CD4-positive, alpha-beta T cell treated with Interleukin-10 for 1 hour (primary cell): ENCODE measurements at regions not wholly inside any gene's neighbourhood (a gene's known extent, or its start where the extent isn't known, plus 50 kb on each side); places are given as distances from the start of the nearest gene placed in this dataset.
"Not testable (repeated sequence)": the region's sequence is repeated elsewhere in the genome, so short reads cannot be mapped to it uniquely, and the experiment has no call there.

Experiments used
- DNase-seq: peaks from one replicate; pipeline ENCODE4 v3.0.0-alpha.2; 2020

DNA sequence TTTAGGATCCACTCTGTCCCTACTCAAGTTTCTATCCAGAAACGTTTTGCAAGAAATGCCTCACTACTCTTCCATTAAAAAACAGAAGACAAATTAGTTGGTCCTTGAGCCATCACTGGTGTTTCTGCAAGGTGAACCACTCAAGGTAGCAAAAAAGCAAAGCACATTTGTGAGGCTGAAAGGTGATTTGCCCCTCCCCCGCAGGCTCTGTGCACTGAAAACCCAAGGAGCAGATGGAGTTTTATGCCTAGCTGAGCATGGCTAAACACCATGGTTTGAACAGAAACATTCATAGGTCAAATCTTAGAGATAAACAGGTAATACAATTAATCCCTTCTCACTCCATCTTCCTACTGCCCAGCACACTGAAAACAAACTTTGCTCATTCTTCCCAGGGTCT lies 538.2 kb upstream of the CDH5 start:
- no peak for DNase-seq

DNA sequence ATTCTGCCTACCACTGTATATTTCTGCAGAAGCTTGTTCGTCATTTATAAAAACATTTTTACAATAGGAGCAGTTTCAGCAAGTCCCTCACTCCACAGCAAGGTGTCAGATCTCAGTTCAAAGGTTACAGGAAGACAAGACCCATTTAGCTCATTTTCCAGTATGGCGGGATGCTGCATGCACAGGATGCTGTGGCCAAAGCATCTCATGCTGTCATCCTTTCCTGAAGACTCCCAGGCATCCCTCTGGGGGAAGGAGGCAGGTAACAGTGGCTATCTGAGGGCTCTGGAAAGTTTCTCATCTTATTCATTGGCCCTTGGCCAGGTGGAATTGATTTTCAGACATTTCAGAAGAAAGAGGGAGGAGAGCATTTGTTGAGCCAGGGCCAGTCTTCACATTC lies 539.3 kb upstream of the CDH5 start:
- no peak for DNase-seq

DNA sequence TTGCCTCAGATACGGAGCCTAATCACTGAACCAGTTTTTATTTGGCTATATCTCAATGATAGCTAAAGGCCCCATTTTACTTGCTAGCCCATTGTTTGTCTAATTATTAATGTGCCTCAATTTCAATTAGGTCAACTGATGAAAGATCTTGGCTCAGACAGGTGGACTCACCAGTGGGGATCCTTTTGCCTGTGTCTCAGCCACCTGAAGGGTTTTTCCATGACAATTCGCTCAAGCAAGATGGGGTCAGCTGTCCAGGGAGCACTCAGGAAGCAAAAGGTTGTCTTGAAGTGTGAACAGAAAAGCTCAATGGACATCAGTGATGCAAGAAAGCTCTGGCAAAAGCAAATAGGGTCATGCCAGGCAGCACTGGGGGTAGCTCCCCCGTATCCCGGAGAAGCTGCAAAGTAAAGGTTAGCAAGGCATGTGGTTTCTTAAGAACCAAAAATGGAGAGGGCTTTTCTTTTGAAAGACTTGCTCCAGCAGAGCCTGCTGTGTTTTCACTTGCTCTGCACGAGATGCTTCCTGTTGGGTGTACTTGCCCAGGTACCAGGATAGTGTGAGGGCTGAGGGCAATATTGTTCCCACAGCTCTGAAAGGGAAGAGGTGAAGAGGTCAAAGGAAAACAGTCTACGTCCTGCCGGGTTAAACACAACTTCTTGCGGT lies 541.2 kb upstream of the CDH5 start:
- no peak for DNase-seq

DNA sequence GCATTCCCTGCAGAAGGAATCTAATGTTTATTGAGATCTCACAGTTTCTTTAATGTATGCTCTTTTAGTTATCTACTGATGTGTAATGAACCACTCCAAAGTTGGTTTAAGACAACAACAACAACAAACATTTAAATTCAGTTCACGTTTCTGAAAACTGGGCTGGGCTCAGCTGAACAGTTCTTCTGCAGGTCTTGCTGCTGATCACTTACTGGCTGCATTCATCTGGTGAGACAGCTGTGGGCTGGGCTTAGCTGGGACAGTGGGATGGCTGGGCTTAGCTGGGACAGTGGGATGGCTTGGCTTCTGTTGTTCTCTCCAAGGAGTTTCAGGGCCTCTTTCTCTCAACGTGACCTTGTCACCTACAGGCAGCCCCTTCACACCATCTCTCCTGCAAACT lies 544.3 kb upstream of the CDH5 start:
- no peak for DNase-seq

DNA sequence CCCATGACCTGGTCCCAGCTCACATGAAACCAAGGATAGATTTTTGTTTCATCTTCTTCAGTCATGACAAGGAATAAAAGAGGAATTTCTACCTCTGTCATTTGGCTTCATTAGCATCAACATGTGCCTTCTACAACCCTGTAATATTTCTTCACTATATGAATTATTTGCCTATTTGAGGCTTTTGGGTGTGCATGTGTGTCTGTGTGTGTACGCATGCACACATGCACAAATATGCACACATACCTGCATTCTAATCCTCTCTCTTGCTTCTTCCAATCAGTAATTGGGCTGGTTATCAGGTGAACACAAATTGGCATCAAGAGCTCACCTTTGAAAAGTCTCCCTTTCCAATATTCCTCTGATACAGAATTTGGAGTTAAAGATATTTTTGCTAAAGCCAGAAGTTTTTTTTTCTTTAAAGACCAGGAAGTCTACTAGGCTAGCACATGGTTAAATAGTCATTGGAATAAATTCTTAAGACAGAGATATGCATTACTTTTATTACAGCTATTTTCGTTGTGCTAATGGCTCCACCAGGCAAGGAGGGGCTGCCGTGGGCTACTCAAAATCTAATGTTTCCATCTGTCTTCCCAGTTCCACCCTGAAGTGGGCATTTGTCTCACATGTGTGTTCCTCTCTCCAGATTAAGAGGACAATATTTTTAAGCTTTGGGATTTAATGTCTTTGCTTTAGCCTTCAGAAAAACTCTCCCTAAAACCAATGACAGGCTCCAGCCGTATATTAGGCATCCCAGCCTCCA lies 547.2 kb upstream of the CDH5 start:
- DNase-seq: no peak

DNA sequence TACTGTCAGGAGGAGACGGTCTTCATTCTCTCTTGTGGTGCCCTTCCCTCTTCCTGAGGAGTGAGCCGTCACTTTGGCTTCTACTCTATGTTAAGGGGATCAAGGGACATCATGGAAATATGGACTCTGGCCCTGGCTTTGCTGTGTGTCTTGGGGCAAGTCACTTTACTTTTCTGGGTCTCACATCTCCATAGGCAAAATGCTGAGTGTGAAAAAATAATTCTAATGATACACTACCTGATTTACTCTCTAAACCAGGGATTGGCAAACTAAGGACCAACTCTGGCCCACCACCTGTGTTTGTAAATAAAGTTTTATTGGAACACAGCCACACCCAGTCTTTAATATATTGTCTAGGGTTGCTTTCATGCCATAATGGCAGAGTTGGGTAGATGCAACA lies 548.7 kb upstream of the CDH5 start:
- DNase-seq: no peak

DNA sequence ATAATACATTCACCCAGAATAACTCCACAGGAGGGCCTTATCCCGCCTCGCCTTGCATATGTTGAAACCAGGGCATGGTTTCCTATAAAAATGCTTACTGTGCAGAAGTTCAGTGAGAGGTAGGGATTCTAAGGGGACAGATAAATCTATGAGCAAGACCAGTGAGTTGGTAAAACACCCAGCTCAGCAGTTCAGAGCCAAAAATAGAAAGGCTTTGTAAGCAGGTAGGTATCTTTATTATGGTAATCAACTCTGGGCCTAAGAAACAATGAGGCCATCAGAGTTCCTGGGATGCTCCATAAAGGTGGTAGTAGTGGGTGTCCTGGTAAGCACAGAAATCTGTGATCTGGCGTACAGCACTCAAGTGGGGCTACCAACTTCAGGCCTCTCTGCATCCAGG lies 549.4 kb upstream of the CDH5 start:
- DNase-seq: no peak

DNA sequence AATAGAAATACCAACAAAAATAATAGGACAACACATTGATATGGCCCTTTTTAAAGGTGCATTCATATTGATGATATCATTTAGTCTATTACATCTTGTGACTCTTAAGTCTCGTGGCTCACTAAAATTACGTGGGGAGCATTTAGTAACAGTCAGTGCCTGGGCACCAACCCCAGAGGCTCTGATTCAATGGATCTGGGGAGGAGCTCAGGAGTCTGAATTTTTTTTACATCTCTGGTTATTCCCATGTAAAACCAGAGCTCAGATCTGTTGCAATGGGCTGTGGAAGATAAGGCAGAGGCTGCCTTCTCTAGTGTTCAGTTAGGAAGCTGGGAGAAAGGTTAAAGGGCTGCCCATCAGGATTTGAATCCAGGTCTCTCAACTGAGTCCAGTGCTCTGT lies 549.9 kb upstream of the CDH5 start:
- no peak for DNase-seq

DNA sequence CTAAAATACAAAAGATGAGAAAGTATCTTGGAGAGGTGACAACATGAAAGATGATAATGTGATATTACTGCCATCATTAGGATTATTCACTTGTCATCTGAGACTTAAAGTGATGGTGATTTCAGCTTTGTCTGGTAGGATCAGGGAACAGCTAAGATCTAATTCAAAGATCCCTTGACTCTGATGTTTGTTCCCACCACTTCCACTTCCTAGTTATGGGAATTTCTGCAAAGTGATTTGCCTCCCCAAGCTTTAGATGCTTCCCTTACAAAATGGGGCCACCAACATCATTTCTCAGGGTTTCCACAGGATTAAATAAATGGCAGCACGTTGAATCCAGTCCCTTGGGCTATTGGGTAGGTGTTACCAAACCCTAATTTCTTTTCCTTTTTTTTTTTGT lies 550.8 kb upstream of the CDH5 start:
- no peak for DNase-seq

DNA sequence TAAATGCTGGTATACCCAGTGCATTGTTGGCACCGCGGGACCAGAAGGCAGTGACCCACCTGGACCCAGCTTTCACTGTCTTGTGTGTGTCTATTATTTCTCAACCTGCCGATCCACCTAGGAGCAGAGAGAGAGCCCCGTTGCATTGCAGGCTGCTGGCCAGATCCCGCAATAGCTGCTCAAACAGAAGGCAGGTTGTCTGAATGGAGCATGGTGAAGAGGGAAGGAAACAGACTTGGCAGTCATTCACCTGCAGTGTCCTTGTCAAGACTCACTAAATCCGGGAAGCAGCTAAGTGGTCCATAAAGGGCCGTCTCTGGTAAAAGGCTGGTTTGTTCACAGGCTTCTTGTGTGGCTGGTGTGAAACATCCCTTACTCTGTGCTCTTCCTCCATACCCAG lies 552.6 kb upstream of the CDH5 start:
- DNase-seq: not testable (repeated sequence)

DNA sequence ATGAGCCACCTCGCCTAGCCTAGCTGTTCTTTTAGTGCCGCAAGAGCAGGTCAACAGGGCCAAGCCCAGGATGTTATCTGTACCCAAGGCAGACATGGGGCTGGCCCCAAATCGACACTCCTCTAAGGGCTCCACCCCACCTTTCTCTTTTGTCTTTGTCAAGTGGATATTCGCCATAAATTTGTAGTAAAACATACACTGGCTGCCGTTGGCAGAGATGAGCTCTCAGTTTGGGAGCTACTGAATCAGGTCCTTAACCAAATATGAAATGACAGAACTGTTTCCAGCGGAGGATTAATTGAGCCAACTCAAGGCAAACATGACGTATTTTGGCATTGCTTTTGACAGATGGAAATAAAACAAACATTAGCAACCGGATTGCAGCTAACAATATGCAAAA lies 556.9 kb upstream of the CDH5 start:
- DNase-seq: no peak

DNA sequence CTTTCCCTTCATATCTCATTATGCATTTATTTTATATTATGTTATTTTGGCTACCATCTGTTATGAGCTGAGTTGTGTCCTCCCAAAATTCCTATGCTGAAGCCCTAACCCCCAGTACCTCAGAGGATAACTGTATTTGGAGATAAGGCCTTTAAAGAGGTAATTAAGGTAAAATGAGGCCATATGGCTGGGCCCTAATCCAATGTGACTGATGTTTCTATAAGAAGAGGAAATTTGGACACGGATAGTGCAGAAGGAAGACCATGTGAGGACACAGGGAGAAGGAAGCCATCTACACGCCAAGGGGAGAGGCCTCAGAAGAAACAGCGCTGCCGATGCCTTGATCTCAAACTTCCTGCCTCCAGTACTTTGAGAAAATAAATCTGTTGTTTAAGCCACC lies 557.7 kb upstream of the CDH5 start:
- DNase-seq: no peak

DNA sequence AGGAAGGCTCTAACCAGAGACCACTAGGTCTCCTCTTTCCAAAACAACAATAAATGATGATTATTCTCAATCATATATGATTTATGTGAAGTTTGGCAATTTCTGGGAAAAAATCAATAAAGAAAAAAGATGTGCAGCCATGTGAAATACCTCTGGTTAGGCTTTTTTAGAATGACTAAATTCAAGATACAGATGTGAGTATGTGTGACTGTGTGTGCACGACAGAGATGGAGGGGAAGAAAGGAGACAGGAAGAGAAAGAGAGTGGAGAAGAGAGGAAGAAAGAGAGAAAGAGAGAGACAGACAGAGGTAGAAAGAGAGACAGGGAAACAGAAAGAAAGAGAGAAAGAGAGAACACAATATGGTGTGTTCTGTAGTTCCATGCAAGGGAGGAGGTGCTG lies 558.6 kb upstream of the CDH5 start:
- no peak for DNase-seq

DNA sequence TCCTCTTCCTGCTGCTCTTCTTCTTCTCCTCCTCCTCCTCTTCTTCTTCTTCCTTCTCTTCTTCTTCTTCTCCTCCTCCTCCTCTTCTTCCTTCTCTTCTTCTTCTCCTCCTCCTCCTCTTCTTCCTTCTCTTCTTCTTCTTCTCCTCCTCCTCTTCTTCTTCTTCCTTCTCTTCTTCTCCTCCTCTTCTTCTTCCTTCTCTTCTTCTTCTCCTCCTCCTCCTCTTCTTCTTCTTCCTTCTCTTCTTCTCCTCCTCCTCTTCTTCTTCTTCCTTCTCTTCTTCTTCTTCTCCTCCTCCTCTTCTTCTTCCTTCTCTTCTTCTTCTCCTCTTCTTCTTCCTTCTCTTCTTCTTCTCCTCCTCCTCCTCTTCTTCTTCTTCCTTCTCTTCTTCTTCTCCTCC lies 560.8 kb upstream of the CDH5 start:
- DNase-seq: not testable (repeated sequence)

DNA sequence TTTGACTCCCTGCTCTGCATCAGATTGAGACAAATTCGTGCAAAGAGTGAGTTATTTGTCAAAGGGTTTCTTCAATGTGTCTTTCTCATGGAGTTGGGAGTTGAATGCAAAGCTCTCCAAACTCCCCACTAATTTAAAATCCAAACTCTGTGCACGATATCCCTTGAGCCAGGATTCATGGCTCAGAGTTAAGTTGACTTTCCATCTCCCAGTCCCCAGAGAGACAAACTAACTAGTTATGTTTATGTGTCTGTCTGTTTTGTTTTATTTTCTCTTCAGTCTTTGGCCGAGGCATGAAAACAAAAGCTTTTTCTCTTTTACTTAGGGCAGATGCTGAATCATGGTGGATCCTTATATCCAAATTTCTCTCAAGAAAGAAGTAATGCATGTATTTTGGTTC lies 570.0 kb upstream of the CDH5 start:
- DNase-seq: no peak

DNA sequence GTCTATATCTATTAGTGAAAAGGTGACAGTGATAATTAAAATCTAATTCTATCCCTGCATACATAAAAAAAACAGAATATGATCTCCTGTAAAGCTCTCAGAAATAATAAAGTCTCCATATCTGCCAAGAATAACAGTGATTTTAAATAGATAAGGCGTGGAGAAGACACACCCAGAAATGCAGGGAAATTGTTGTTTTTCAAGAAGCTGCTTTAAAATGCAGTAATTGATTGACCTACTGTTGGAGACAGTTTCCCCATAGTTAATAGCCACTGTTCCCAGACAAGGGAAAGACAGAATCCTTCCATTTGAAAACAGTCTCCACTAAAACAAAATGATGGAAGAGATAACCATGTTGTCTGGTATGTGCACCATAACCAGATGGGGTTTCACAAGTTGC lies 571.5 kb upstream of the CDH5 start:
- no peak for DNase-seq

DNA sequence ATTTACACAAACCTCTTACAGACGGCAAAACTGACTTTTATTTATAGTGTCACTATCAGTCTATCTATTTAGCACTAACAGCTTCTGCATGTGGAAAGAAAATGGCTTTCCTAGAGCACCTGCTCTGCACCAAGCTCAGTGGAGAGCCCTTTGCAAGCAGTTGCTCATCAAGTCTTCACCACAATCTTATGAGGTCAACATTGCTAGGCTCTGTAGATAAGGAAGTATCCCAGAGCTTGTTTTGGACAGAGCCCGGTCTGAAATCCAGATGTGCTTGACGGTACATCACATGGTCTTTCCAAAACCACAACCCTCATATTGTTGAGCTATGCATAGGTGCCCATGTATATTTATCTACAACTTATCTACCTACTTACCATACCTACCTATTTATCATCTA lies 572.7 kb upstream of the CDH5 start:
- DNase-seq: no peak

DNA sequence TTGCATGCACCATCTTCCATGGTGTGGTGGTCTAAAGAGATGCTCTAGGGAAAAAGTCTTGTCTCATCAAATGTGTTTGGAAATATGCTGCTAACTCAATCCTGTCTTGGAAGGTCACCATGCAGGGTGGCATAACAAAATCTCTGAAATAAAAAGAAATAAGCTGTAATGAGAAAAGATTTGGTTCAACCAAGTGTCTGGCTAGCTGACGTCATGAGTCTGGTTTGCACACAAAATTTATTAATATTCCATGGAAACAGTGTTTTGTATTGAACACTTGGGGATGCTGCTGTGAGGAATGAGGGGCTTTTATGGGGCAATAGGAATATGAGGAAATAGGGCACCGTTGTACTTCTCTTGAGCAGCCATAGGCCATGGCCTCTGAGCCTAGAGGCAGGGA lies 575.7 kb upstream of the CDH5 start:
- DNase-seq: no peak

DNA sequence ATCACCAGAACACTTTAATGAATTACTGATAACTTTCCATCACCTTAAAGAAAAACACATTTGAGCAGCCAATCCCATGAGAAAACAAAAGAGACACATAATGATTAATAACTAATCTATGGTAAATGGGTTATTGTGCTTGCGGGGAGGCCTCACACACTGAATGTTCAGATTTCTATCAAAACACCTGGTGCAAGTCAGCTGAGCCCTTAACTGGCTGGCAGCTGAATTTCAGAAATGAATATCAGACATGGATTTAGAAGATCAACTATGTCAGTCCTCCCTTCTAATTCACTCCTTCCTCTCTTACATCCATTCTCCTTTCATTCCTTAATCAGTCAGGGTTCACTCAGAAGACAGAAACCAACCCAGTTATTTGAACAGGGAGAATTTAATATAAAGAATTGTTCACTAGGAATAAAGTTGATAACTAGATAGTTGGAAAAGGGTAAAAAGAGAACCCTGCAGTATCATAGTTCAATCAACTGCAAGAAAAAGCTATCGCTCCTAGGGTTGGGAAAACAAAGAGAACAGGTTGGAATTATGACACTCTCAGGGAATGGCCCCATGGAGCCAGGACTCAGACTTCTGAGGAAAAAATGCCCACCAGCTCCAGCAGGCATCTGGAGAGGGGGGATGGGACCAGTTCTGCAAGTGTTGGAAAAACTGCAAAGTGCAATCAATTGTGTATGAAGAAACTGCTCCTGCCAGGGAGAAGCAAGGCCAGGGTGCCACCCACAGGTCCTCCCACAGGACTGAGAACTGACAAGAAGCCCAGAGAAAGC lies 577.1 kb upstream of the CDH5 start:
- no peak for DNase-seq

DNA sequence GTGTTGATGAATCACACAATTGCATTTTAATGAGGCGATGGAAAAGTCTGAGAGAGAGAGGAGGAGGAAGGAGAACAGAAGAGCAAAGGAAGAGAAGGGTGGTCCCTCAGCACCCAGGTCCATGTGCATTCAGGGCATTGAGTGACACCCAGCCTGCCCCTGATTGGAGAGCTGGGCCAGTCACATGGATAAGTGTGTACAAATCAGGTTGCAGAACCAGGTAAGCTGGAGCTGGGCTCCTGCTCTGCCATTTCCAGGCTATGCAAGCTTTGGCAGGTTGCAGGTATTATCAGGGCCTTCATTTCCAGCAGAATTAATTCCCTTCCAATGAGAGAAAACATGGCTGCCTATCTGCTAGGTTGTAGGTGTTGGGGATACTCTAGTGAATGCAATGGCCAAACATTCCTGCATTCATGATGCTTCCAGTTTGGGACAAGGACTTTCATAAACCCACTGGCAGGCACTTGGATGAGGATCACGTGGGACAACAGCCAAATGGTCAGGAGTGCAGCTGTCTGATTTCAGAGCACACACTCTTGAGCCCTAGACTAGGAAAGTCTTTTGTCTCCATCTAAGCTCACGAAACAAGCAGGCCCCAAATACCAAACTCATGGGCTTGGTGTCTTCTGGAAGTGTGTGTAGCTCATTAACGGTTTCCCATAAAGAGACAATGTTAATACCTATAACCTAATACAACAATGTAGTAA lies 577.9 kb upstream of the CDH5 start:
- DNase-seq: no peak

DNA sequence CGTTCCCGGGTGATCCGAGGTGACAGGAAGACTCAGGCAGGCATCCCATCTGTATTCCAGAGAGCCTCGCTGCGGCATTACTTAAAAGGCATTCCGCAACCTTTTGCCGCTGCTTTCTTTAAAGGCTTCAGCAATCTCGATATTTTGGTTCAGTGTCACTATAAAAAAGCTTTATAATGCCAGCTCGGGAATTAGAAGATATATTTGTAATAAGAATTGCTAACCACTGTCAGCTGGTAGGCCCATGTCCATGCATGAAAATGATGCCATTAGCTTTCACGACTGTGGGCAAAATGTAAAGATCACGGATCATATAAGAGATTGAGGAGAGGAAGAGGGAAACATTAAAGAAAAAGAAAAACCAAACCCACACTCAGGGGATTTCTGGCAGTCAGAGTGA lies 578.6 kb upstream of the CDH5 start:
- DNase-seq: no peak

DNA sequence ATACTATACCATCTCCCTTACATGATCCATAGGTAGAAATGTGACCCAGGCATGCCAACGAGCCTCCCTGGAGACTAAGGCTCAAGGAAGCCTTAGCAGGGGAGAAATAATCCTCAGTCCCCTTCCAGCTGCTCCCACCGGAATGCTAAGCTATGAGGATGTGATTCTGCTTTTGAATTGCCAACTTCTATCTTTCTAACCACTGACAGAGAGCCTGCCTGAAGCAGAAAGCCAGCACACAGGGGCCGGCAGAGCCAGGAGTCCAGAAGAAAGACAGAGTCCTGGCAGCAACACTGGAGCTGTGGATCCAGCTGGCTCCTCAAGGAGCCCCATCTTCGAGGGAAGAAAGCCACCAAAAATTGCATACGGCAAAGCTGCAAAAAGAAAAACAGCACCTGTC lies 579.6 kb upstream of the CDH5 start:
- DNase-seq: no peak

DNA sequence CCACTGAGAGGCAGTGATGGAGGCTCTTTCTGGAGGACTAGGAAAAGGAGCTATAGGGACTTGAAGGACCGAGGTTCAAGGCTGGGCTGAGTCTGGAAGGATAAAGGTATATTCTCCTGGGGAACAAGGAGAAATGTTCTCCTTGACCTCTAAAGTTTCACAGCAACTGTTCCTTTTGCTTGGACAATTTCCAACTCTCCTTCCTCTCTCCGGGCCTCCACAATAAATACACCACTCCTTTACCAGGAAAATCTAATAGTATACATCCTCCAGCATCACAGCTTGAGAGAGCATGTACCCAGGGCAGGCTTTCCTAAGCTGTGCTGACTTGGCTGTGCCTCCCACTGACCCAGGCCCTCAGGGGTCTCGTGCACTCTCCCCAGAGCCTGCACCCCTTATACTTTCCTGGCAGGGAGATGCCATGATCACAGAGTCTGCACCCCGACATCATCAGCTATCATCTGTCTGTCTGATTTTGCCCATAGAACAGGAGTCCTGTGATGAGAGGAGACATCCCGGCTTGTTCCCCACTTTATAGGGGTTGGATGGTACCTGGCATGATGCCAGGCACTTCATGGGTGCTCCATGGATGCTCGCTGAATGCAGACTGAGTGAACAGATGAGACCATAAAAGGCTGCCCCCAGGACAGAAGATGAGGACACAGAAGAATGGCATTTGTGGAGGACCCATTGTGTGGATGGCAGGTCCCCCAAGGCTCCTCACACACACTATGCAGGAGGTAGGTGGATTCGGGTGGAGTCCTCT lies 582.6 kb upstream of the CDH5 start:
- no peak for DNase-seq
